Panc1 (cell line): ENCODE measurements at regions not wholly inside any gene's neighbourhood (a gene's known extent, or its start where the extent isn't known, plus 50 kb on each side); places are given as distances from the start of the nearest gene placed in this dataset.

ENCODE experiments used
- POLR2AphosphoS5 ChIP-seq: IDR thresholded peaks from 2 replicates; pipeline ENCODE4 v1.6.1; 2012; ENCODE audit warnings: mild to moderate bottlenecking, low read depth, low read length, moderate library complexity
- SIN3A ChIP-seq: IDR thresholded peaks from 2 replicates; pipeline ENCODE4 v1.6.1; 2012; ENCODE audit warnings: low read depth, mild to moderate bottlenecking, low read length, moderate library complexity, borderline replicate concordance; ENCODE audit not compliant: insufficient read depth
- TCF7L2 ChIP-seq: IDR thresholded peaks from 2 replicates; pipeline ENCODE4 v1.6.1; 2011; ENCODE audit warnings: mild to moderate bottlenecking, low read depth, low read length, inconsistent platforms
- TF ChIP-seq, protein P1 (sequence below): fragments of 450-650 bp; IDR thresholded peaks from 2 replicates; pipeline ENCODE4 v1.5.1; 2017; ENCODE audit warnings: mild to moderate bottlenecking
- TF ChIP-seq, protein P2 (sequence below), 2 experiments: IDR thresholded peaks; 2 replicates each; pipeline ENCODE4 v1.6.1; 2011 to 2012; ENCODE audit warnings: low read depth in 2 of 2, control low read depth in 1 of 2, low read length in 1 of 2, mild to moderate bottlenecking in 1 of 2, moderate library complexity in 1 of 2; ENCODE audit not compliant: insufficient read depth in 1 of 2

DNA sequence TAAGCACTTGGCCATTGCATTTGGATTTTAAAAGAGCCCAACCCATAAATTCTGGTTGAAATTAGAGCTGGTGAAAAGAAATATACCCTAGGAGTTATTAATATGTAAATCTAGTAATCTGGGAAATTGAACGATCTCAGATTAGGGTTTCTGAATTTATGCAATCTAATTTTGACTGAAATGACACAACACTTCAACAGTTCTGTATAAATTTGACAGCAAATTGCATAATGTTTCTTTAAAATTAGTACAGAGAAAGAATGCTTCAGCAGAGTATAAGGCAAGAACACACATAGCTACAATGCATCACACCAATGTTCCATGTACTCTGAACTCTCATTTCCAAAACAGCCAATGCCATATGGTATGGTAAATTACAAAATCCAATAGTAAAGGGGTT is 201.5 kb upstream of the ITGA4 start:
- TF ChIP-seq, protein P1, sequence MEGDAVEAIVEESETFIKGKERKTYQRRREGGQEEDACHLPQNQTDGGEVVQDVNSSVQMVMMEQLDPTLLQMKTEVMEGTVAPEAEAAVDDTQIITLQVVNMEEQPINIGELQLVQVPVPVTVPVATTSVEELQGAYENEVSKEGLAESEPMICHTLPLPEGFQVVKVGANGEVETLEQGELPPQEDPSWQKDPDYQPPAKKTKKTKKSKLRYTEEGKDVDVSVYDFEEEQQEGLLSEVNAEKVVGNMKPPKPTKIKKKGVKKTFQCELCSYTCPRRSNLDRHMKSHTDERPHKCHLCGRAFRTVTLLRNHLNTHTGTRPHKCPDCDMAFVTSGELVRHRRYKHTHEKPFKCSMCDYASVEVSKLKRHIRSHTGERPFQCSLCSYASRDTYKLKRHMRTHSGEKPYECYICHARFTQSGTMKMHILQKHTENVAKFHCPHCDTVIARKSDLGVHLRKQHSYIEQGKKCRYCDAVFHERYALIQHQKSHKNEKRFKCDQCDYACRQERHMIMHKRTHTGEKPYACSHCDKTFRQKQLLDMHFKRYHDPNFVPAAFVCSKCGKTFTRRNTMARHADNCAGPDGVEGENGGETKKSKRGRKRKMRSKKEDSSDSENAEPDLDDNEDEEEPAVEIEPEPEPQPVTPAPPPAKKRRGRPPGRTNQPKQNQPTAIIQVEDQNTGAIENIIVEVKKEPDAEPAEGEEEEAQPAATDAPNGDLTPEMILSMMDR: no peak
- TF ChIP-seq SIN3A (no peak), POLR2AphosphoS5 (no peak), TCF7L2 (no peak)
- TF ChIP-seq, protein P2, sequence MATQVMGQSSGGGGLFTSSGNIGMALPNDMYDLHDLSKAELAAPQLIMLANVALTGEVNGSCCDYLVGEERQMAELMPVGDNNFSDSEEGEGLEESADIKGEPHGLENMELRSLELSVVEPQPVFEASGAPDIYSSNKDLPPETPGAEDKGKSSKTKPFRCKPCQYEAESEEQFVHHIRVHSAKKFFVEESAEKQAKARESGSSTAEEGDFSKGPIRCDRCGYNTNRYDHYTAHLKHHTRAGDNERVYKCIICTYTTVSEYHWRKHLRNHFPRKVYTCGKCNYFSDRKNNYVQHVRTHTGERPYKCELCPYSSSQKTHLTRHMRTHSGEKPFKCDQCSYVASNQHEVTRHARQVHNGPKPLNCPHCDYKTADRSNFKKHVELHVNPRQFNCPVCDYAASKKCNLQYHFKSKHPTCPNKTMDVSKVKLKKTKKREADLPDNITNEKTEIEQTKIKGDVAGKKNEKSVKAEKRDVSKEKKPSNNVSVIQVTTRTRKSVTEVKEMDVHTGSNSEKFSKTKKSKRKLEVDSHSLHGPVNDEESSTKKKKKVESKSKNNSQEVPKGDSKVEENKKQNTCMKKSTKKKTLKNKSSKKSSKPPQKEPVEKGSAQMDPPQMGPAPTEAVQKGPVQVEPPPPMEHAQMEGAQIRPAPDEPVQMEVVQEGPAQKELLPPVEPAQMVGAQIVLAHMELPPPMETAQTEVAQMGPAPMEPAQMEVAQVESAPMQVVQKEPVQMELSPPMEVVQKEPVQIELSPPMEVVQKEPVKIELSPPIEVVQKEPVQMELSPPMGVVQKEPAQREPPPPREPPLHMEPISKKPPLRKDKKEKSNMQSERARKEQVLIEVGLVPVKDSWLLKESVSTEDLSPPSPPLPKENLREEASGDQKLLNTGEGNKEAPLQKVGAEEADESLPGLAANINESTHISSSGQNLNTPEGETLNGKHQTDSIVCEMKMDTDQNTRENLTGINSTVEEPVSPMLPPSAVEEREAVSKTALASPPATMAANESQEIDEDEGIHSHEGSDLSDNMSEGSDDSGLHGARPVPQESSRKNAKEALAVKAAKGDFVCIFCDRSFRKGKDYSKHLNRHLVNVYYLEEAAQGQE (IDR thresholded peaks at IDR 0.05; ENCODE audit: insufficient read depth in 1 of 2, low read depth in 2 of 2, low read length in 1 of 2): no peak
